HEK293 (cell line): ENCODE measurements at regions not wholly inside any gene's neighbourhood (a gene's known extent, or its start where the extent isn't known, plus 50 kb on each side); places are given as distances from the start of the nearest gene placed in this dataset.

Source experiments
- CTCF ChIA-PET: fragments of 350-600 bp; formaldehyde crosslinking; extraction: SDS; loops from one replicate; lab custom pipeline; 2021; ENCODE audit warnings: antibody characterized with exemption; lab: Yijun Ruan, JAX
- POLR2A ChIA-PET: fragments of 300-600 bp; formaldehyde crosslinking; extraction: SDS; loops from one replicate; lab custom pipeline; 2020; ENCODE audit warnings: antibody characterized with exemption, inconsistent platforms; lab: Yijun Ruan, JAX
- H3K27ac ChIP-seq: fragments of 200-500 bp; sonication (Bioruptor generic); 2 replicates; pipeline ENCODE4 v1.5.1; 2014; ENCODE audit warnings: low read depth, low read length, control low read depth, inconsistent platforms; ENCODE audit errors: extremely low read depth
- H3K36me3 ChIP-seq, 2 experiments: fragments of 200-500 bp in 1 of 2; sonication (Bioruptor generic) in 1 of 2; 1 replicate in 1 of 2; 2 replicates in 1 of 2; pipeline ENCODE4 v1.5.1; 2014 to 2017; ENCODE audit warnings: inconsistent platforms in 2 of 2, low read length in 2 of 2; ENCODE audit not compliant: control insufficient read depth in 2 of 2, insufficient read depth in 1 of 2
- H3K4me1 ChIP-seq: fragments of 200-500 bp; sonication (Bioruptor generic); 2 replicates; pipeline ENCODE4 v1.5.1; 2014; ENCODE audit warnings: mild to moderate bottlenecking, low read length, inconsistent platforms; ENCODE audit not compliant: control insufficient read depth, insufficient read depth
- H3K4me3 ChIP-seq: 2 replicates; pipeline ENCODE4 v1.5.1; 2011; ENCODE audit warnings: low read depth, mild to moderate bottlenecking, control low read depth, low read length, moderate library complexity
- H3K9me3 ChIP-seq: fragments of 200-500 bp; sonication (Bioruptor generic); 2 replicates; pipeline ENCODE4 v1.5.1; 2014; ENCODE audit warnings: low read depth, low read length, inconsistent platforms; ENCODE audit not compliant: control insufficient read depth, insufficient read depth
- BCL11A ChIP-seq: fragments of 450-650 bp; formaldehyde crosslinking; IDR thresholded peaks from 2 replicates; pipeline ENCODE4 v1.5.1; 2016; ENCODE audit warnings: low read depth, missing biosample characterization, missing genetic modification characterization
- GLI4 ChIP-seq: fragments of 450-650 bp; formaldehyde crosslinking; IDR thresholded peaks from 2 replicates; pipeline ENCODE4 v1.5.1; 2016; ENCODE audit warnings: missing biosample characterization, missing genetic modification characterization
- GLIS1 ChIP-seq: fragments of 450-650 bp; formaldehyde crosslinking; IDR thresholded peaks from 2 replicates; pipeline ENCODE4 v1.5.1; 2016; ENCODE audit warnings: missing biosample characterization, missing genetic modification characterization
- HOXD13 ChIP-seq: sonication (generic); formaldehyde crosslinking; IDR thresholded peaks from 2 replicates; pipeline ENCODE4 v1.8.0; 2022; ENCODE audit warnings: missing genetic modification reagents, borderline replicate concordance
- MEIS1 ChIP-seq: sonication (generic); formaldehyde crosslinking; IDR thresholded peaks from 2 replicates; pipeline ENCODE4 v1.8.1; 2022; ENCODE audit warnings: missing genetic modification reagents, mild to moderate bottlenecking, borderline replicate concordance
- REPIN1 ChIP-seq: fragments of 450-650 bp; formaldehyde crosslinking; IDR thresholded peaks from 2 replicates; pipeline ENCODE4 v1.5.1; 2017; ENCODE audit warnings: missing biosample characterization, missing genetic modification characterization, low read depth
- YY2 ChIP-seq: fragments of 450-650 bp; formaldehyde crosslinking; IDR thresholded peaks from 2 replicates; pipeline ENCODE4 v1.5.1; 2016; ENCODE audit warnings: missing biosample characterization, missing genetic modification characterization
- ZBTB11 ChIP-seq: fragments of 450-650 bp; formaldehyde crosslinking; conservative IDR thresholded peaks from 2 replicates; pipeline ENCODE4 v1.5.1; 2016; ENCODE audit warnings: low read depth, missing biosample characterization, missing genetic modification characterization
- ZBTB44 ChIP-seq: fragments of 450-650 bp; IDR thresholded peaks from 2 replicates; pipeline ENCODE4 v1.5.1; 2018; ENCODE audit warnings: missing biosample characterization, mild to moderate bottlenecking, missing genetic modification characterization
- ZFP37 ChIP-seq: fragments of 450-650 bp; formaldehyde crosslinking; IDR thresholded peaks from 2 replicates; pipeline ENCODE4 v1.5.1; 2016; ENCODE audit warnings: missing biosample characterization, missing genetic modification characterization
- ZNF10 ChIP-seq: fragments of 450-650 bp; formaldehyde crosslinking; IDR thresholded peaks from 2 replicates; pipeline ENCODE4 v1.5.1; 2017; ENCODE audit warnings: missing biosample characterization, missing genetic modification characterization
- ZNF114 ChIP-seq: fragments of 450-650 bp; formaldehyde crosslinking; IDR thresholded peaks from 2 replicates; pipeline ENCODE4 v1.5.0; 2017; ENCODE audit warnings: missing biosample characterization, missing genetic modification characterization
- ZNF18 ChIP-seq: fragments of 450-650 bp; formaldehyde crosslinking; IDR thresholded peaks from 2 replicates; pipeline ENCODE4 v1.5.1; 2016; ENCODE audit warnings: missing biosample characterization, missing genetic modification characterization
- ZNF2 ChIP-seq: fragments of 450-650 bp; formaldehyde crosslinking; IDR thresholded peaks from 2 replicates; pipeline ENCODE4 v1.5.1; 2016; ENCODE audit warnings: missing biosample characterization, missing genetic modification characterization
- ZNF248 ChIP-seq: fragments of 450-650 bp; formaldehyde crosslinking; IDR thresholded peaks from 2 replicates; pipeline ENCODE4 v1.5.1; 2017; ENCODE audit warnings: missing biosample characterization, missing genetic modification characterization
- ZNF37A ChIP-seq: fragments of 450-650 bp; IDR thresholded peaks from 2 replicates; pipeline ENCODE4 v1.5.1; 2018; ENCODE audit warnings: missing biosample characterization, missing genetic modification characterization
- ZNF530 ChIP-seq: fragments of 450-650 bp; formaldehyde crosslinking; IDR thresholded peaks from 2 replicates; pipeline ENCODE4 v1.5.1; 2016; ENCODE audit warnings: low read depth, missing biosample characterization, missing genetic modification characterization
- ZNF544 ChIP-seq: fragments of 450-650 bp; formaldehyde crosslinking; IDR thresholded peaks from 2 replicates; pipeline ENCODE4 v1.5.0; 2017; ENCODE audit warnings: missing biosample characterization, missing genetic modification characterization
- ZNF560 ChIP-seq: fragments of 450-650 bp; formaldehyde crosslinking; IDR thresholded peaks from 2 replicates; pipeline ENCODE4 v1.5.1; 2017; ENCODE audit warnings: missing biosample characterization, missing genetic modification characterization, borderline replicate concordance
- ZNF571 ChIP-seq: fragments of 450-650 bp; formaldehyde crosslinking; IDR thresholded peaks from 2 replicates; pipeline ENCODE4 v1.5.0; 2017; ENCODE audit warnings: missing biosample characterization, missing genetic modification characterization
- ZNF626 ChIP-seq: fragments of 450-650 bp; sonication (Bioruptor Pico); formaldehyde crosslinking; IDR thresholded peaks from 2 replicates; pipeline ENCODE4 v1.5.1; 2018; ENCODE audit warnings: missing biosample characterization, missing genetic modification characterization, inconsistent platforms
- ZNF629 ChIP-seq: fragments of 450-650 bp; formaldehyde crosslinking; IDR thresholded peaks from 2 replicates; pipeline ENCODE4 v1.5.1; 2017; ENCODE audit warnings: missing biosample characterization, missing genetic modification characterization
- ZNF670 ChIP-seq: fragments of 450-650 bp; formaldehyde crosslinking; IDR thresholded peaks from 2 replicates; pipeline ENCODE4 v1.5.1; 2016; ENCODE audit warnings: missing biosample characterization, missing genetic modification characterization, low read depth

- H3K36me3 ChIP-seq: no peaks in the 10 kb centered on the region
- H3K4me3 ChIP-seq: no peak overlapping the region
- no peak overlapping the region for H3K27ac ChIP-seq
- POLR2A ChIA-PET: no interaction called here
- CTCF ChIA-PET: interaction anchor here (0.7 to 2.4 kb wide), 4 partner anchors 11 to 126 kb away, joined by 3 to 12 read pairs (median 4); no protein-coding TSS in a partner anchor
- H3K9me3 ChIP-seq: no peaks in the 10 kb centered on the region
- TF ChIP-seq ZNF37A (tag by site-specific recombination): no peak
- TF ChIP-seq YY2 (tag by site-specific recombination): no peak
- TF ChIP-seq ZNF530 (tag by site-specific recombination): no peak
- TF ChIP-seq ZNF248 (tag by site-specific recombination): no peak
- TF ChIP-seq HOXD13 (CRISPR knock-in tag): no peak
- TF ChIP-seq ZBTB44: no peak
- TF ChIP-seq ZNF10: no peak
- TF ChIP-seq, all 188 proteins: peak for 0
- H3K4me1 ChIP-seq: no peaks in the 10 kb centered on the region
Observed at GRCh38 chr9:1743121-1743960, 271.8 kb upstream of the SMARCA2 start.

- H3K4me3 ChIP-seq: no peak overlapping the region
- H3K36me3 ChIP-seq: no peaks in the 10 kb centered on the region
- H3K9me3 ChIP-seq: no peaks in the 10 kb centered on the region
- ChIA-PET POLR2A (no interaction called here), CTCF (interaction anchor here (0.7 kb wide), 1 partner anchor 918 kb away, joined by 4 read pairs; no protein-coding TSS in a partner anchor)
- TF ChIP-seq GLI4 (tag by site-specific recombination) (no peak), ZNF626 (no peak), BCL11A (tag by site-specific recombination) (no peak), REPIN1 (no peak), ZBTB11 (tag by site-specific recombination) (no peak), MEIS1 (CRISPR knock-in tag) (no peak), ZNF544 (tag by site-specific recombination) (no peak), ZNF114 (no peak), ZNF18 (tag by site-specific recombination) (no peak), ZNF629 (tag by site-specific recombination) (no peak), YY2 (tag by site-specific recombination) (no peak), ZFP37 (tag by site-specific recombination) (no peak), ZNF560 (no peak), ZNF2 (tag by site-specific recombination) (no peak), ZNF571 (no peak), ZNF670 (tag by site-specific recombination) (no peak), GLIS1 (tag by site-specific recombination) (no peak)
- H3K4me1 ChIP-seq: no peaks in the 10 kb centered on the region
- H3K27ac ChIP-seq: no peak overlapping the region
Observed at GRCh38 chr9:1745980-1746379, 269.2 kb upstream of the SMARCA2 start.
